ENCODE measurements at regions not wholly inside any gene's neighbourhood (a gene's known extent, or its start where the extent isn't known, plus 50 kb on each side); places are given as distances from the start of the nearest gene placed in this dataset.

GRCh38 chr2:175838979-175839378 is 163.1 kb downstream of the LNPK start:
- H3K4me1 Mint-ChIP-seq = peaks cover 15% of the 10 kb centered on the region
- H3K9me3 Mint-ChIP-seq = peaks cover 9% of the 10 kb centered on the region
- POLR2A ChIA-PET = no interaction called here
- DNase-seq (ENCODE audit: low spot score) (no peak), ATAC-seq (no peak)
- H3K36me3 Mint-ChIP-seq = no peaks in the 10 kb centered on the region
- no peak overlapping the region for H3K4me3 Mint-ChIP-seq
- H3K27ac Mint-ChIP-seq = no peak overlapping the region
- TF ChIP-seq, protein P1, sequence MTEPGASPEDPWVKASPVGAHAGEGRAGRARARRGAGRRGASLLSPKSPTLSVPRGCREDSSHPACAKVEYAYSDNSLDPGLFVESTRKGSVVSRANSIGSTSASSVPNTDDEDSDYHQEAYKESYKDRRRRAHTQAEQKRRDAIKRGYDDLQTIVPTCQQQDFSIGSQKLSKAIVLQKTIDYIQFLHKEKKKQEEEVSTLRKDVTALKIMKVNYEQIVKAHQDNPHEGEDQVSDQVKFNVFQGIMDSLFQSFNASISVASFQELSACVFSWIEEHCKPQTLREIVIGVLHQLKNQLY (CRISPR knock-in tag; IDR thresholded peaks at IDR 0.05) = no peak
- TF ChIP-seq MYBL2 (CRISPR knock-in tag; IDR thresholded peaks at IDR 0.05) (no peak), NFATC4 (CRISPR knock-in tag; IDR thresholded peaks at IDR 0.05) (no peak), GTF2I (CRISPR knock-in tag; conservative IDR thresholded peaks at IDR 0.05) (no peak)
- no peaks in the 10 kb centered on the region for H3K27me3 Mint-ChIP-seq (ENCODE audit: low read depth)
- CTCF ChIA-PET = interaction anchor here (0.8 kb wide), 1 partner anchor 149 kb away, joined by 3 read pairs; no protein-coding TSS in a partner anchor

GRCh38 chr2:175837046-175837445 is 165.0 kb downstream of the LNPK start:
- no peak overlapping the region for H3K27ac Mint-ChIP-seq
- H3K9me3 Mint-ChIP-seq = peaks cover 9% of the 10 kb centered on the region
- no peaks in the 10 kb centered on the region for H3K36me3 Mint-ChIP-seq
- no peak for DNase-seq (ENCODE audit: low spot score)
- ChIA-PET CTCF (no interaction called here), POLR2A (no interaction called here)
- H3K4me3 Mint-ChIP-seq = no peak overlapping the region
- TF ChIP-seq ZNF423 (CRISPR knock-in tag; IDR thresholded peaks at IDR 0.05) (no peak), E2F5 (CRISPR knock-in tag; IDR thresholded peaks at IDR 0.05) (no peak), NFYB (CRISPR knock-in tag; conservative IDR thresholded peaks at IDR 0.05; ENCODE audit: low read depth) (no peak), ZNF263 (CRISPR knock-in tag; IDR thresholded peaks at IDR 0.05; ENCODE audit: low read depth) (no peak), ZNF121 (CRISPR knock-in tag; IDR thresholded peaks at IDR 0.05) (no peak), FOXJ3 (CRISPR knock-in tag; IDR thresholded peaks at IDR 0.05; ENCODE audit: borderline replicate concordance) (no peak), CREB1 (CRISPR knock-in tag; IDR thresholded peaks at IDR 0.05) (no peak), KAT7 (CRISPR knock-in tag; IDR thresholded peaks at IDR 0.05; ENCODE audit: borderline replicate concordance) (no peak)
- TF ChIP-seq, protein P2, sequence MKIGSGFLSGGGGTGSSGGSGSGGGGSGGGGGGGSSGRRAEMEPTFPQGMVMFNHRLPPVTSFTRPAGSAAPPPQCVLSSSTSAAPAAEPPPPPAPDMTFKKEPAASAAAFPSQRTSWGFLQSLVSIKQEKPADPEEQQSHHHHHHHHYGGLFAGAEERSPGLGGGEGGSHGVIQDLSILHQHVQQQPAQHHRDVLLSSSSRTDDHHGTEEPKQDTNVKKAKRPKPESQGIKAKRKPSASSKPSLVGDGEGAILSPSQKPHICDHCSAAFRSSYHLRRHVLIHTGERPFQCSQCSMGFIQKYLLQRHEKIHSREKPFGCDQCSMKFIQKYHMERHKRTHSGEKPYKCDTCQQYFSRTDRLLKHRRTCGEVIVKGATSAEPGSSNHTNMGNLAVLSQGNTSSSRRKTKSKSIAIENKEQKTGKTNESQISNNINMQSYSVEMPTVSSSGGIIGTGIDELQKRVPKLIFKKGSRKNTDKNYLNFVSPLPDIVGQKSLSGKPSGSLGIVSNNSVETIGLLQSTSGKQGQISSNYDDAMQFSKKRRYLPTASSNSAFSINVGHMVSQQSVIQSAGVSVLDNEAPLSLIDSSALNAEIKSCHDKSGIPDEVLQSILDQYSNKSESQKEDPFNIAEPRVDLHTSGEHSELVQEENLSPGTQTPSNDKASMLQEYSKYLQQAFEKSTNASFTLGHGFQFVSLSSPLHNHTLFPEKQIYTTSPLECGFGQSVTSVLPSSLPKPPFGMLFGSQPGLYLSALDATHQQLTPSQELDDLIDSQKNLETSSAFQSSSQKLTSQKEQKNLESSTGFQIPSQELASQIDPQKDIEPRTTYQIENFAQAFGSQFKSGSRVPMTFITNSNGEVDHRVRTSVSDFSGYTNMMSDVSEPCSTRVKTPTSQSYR (CRISPR knock-in tag; IDR thresholded peaks at IDR 0.05) = no peak
- TF ChIP-seq, protein P3, sequence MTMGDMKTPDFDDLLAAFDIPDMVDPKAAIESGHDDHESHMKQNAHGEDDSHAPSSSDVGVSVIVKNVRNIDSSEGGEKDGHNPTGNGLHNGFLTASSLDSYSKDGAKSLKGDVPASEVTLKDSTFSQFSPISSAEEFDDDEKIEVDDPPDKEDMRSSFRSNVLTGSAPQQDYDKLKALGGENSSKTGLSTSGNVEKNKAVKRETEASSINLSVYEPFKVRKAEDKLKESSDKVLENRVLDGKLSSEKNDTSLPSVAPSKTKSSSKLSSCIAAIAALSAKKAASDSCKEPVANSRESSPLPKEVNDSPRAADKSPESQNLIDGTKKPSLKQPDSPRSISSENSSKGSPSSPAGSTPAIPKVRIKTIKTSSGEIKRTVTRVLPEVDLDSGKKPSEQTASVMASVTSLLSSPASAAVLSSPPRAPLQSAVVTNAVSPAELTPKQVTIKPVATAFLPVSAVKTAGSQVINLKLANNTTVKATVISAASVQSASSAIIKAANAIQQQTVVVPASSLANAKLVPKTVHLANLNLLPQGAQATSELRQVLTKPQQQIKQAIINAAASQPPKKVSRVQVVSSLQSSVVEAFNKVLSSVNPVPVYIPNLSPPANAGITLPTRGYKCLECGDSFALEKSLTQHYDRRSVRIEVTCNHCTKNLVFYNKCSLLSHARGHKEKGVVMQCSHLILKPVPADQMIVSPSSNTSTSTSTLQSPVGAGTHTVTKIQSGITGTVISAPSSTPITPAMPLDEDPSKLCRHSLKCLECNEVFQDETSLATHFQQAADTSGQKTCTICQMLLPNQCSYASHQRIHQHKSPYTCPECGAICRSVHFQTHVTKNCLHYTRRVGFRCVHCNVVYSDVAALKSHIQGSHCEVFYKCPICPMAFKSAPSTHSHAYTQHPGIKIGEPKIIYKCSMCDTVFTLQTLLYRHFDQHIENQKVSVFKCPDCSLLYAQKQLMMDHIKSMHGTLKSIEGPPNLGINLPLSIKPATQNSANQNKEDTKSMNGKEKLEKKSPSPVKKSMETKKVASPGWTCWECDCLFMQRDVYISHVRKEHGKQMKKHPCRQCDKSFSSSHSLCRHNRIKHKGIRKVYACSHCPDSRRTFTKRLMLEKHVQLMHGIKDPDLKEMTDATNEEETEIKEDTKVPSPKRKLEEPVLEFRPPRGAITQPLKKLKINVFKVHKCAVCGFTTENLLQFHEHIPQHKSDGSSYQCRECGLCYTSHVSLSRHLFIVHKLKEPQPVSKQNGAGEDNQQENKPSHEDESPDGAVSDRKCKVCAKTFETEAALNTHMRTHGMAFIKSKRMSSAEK (CRISPR knock-in tag; IDR thresholded peaks at IDR 0.05; ENCODE audit: borderline replicate concordance) = no peak
- no peak for ATAC-seq
- H3K4me1 Mint-ChIP-seq = peaks cover 15% of the 10 kb centered on the region
- H3K27me3 Mint-ChIP-seq (ENCODE audit: low read depth) = no peaks in the 10 kb centered on the region

DNA sequence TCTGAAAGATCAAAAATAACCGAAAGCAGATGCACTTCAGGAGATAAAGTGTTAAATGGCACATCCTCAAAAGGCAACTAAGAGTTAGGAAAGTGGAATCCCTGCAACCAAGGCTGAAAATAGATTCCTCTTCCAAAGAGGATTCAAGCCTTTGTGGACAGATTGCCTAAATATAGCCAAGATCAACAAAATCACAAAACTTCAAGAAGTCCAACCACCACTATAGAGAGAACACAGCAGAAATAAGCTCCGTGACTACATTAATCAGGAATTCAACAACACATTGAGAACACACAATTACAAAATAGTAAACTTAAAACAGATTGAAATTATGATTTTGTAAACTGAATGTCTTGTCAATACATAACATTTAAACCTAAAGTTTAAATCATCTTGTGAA is 165.7 kb downstream of the LNPK start:
- ChIA-PET CTCF (no interaction called here), POLR2A (no interaction called here)
- H3K36me3 Mint-ChIP-seq = no peaks in the 10 kb centered on the region
- ATAC-seq (no peak), DNase-seq (ENCODE audit: low spot score) (no peak)
- peaks cover 15% of the 10 kb centered on the region for H3K4me1 Mint-ChIP-seq
- no peaks in the 10 kb centered on the region for H3K27me3 Mint-ChIP-seq (ENCODE audit: low read depth)
- H3K9me3 Mint-ChIP-seq = peaks cover 6% of the 10 kb centered on the region
- H3K27ac Mint-ChIP-seq = no peak overlapping the region
- no peak overlapping the region for H3K4me3 Mint-ChIP-seq
- TF ChIP-seq, protein P4, sequence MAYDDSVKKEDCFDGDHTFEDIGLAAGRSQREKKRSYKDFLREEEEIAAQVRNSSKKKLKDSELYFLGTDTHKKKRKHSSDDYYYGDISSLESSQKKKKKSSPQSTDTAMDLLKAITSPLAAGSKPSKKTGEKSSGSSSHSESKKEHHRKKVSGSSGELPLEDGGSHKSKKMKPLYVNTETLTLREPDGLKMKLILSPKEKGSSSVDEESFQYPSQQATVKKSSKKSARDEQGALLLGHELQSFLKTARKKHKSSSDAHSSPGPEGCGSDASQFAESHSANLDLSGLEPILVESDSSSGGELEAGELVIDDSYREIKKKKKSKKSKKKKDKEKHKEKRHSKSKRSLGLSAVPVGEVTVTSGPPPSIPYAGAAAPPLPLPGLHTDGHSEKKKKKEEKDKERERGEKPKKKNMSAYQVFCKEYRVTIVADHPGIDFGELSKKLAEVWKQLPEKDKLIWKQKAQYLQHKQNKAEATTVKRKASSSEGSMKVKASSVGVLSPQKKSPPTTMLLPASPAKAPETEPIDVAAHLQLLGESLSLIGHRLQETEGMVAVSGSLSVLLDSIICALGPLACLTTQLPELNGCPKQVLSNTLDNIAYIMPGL (CRISPR knock-in tag; IDR thresholded peaks at IDR 0.05) = no peak
- no peak for TF ChIP-seq GTF2I (CRISPR knock-in tag; conservative IDR thresholded peaks at IDR 0.05)
- no peak for TF ChIP-seq SOX15 (CRISPR knock-in tag; IDR thresholded peaks at IDR 0.05)
- no peak for TF ChIP-seq E2F5 (CRISPR knock-in tag; IDR thresholded peaks at IDR 0.05)
- TF ChIP-seq, protein P1 (CRISPR knock-in tag; IDR thresholded peaks at IDR 0.05) = no peak
- no peak for TF ChIP-seq NFYB (CRISPR knock-in tag; conservative IDR thresholded peaks at IDR 0.05; ENCODE audit: low read depth)
- no peak for TF ChIP-seq ZNF671 (CRISPR knock-in tag; IDR thresholded peaks at IDR 0.05)
- TF ChIP-seq PRRX2 (CRISPR knock-in tag; IDR thresholded peaks at IDR 0.05) = no peak
- no peak for TF ChIP-seq SP1 (CRISPR knock-in tag; conservative IDR thresholded peaks at IDR 0.05)
